Cardiac muscle cell (in vitro differentiated cells and primary cell): ENCODE measurements at regions not wholly inside any gene's neighbourhood (a gene's known extent, or its start where the extent isn't known, plus 50 kb on each side); places are given as distances from the start of the nearest gene placed in this dataset.

Source experiments
- DNase-seq, 2 donors: peaks; one replicate each; pipeline versions ENCODE4 v3.0.0 to v3.0.0-alpha.2; 2010 to 2017; ENCODE audit warnings: low read depth in 1 of 2, low spot score in 1 of 2
- H3K27ac ChIP-seq: fragments of 200-600 bp; sonication (generic); 2 replicates; pipeline ENCODE4 v1.5.1; 2016
- H3K27me3 ChIP-seq: fragments of 200-600 bp; sonication (generic); 2 replicates; pipeline ENCODE4 v1.6.0; 2016; ENCODE audit warnings: control low read depth
- H3K36me3 ChIP-seq: fragments of 200-600 bp; sonication (generic); 2 replicates; pipeline ENCODE4 v1.5.1; 2016; ENCODE audit warnings: control low read depth
- H3K4me1 ChIP-seq: fragments of 200-600 bp; sonication (generic); 2 replicates; pipeline ENCODE4 v1.8.1; 2017; ENCODE audit warnings: low read depth, mild to moderate bottlenecking, mixed run types
- H3K4me3 ChIP-seq: fragments of 200-600 bp; sonication (generic); 2 replicates; pipeline ENCODE4 v1.5.1; 2016; ENCODE audit warnings: mild to moderate bottlenecking
- H3K9me3 ChIP-seq: fragments of 200-600 bp; sonication (generic); 2 replicates; pipeline ENCODE4 v1.5.1; 2017; ENCODE audit warnings: low read depth, mild to moderate bottlenecking, control low read depth
- TF ChIP-seq, protein P1 (sequence below): IDR thresholded peaks from 2 replicates; pipeline ENCODE4 v1.5.1; 2012; ENCODE audit warnings: low read depth, mild to moderate bottlenecking, low read length

DNA sequence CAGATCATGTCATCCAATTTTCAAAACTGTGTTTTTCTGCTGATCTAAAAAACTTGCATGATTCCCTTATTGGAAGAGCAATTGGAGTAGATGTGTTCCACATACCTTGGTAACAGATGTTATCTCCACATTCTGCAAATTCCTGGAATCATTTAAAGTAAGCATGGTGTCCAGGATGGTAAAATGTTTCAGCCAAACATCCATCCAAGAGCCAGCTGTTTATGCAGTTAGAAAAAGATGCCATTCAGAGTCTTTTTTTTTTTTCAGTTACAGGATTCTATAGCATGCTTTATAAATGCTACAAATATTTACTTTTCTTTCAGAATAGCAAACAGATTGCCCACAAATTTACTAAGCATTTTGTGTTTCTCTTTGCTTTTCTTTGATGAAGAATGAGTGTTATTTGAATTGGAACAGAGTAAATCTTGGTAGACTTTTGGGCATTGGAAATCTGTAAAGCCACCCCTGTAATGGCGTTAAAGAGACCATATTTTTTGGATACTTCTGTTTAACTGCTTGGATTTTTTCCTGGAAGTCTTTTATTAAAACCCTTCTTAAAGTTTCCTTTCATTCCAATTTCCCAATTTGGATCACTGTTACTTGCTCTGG, 149.8 kb downstream of the GNAT3 start:
- Histone ChIP-seq H3K27me3 (no peaks in the 10 kb centered on the region), H3K4me1 (no peaks in the 10 kb centered on the region), H3K4me3 (no peak overlapping the region), H3K27ac (no peak overlapping the region), H3K9me3 (no peaks in the 10 kb centered on the region), H3K36me3 (no peaks in the 10 kb centered on the region)
- no peak for DNase-seq
- TF ChIP-seq, protein P1, sequence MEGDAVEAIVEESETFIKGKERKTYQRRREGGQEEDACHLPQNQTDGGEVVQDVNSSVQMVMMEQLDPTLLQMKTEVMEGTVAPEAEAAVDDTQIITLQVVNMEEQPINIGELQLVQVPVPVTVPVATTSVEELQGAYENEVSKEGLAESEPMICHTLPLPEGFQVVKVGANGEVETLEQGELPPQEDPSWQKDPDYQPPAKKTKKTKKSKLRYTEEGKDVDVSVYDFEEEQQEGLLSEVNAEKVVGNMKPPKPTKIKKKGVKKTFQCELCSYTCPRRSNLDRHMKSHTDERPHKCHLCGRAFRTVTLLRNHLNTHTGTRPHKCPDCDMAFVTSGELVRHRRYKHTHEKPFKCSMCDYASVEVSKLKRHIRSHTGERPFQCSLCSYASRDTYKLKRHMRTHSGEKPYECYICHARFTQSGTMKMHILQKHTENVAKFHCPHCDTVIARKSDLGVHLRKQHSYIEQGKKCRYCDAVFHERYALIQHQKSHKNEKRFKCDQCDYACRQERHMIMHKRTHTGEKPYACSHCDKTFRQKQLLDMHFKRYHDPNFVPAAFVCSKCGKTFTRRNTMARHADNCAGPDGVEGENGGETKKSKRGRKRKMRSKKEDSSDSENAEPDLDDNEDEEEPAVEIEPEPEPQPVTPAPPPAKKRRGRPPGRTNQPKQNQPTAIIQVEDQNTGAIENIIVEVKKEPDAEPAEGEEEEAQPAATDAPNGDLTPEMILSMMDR, result no peak

DNA sequence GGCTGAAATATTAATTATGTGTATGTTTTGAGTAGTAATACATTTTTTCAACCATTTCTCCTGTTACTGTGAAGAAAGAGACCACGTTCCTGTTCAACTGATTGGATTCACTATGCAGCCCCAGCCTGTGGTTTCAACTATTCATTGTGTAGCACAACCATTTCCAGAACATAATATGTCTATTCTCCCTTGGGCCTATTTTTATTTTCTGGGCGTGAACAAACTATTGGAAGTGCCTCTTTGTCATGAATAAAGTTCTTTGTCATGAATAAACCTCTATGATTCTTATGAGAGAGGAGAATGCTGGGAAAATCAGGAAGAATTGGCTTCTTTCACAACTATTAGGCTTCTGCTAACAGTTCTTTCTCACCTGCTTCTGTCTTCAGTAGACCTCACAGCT, 152.4 kb downstream of the GNAT3 start:
- Histone ChIP-seq H3K27me3 (no peaks in the 10 kb centered on the region), H3K27ac (no peak overlapping the region), H3K36me3 (no peaks in the 10 kb centered on the region), H3K9me3 (no peaks in the 10 kb centered on the region), H3K4me3 (no peak overlapping the region), H3K4me1 (no peaks in the 10 kb centered on the region)
- DNase-seq, result no peak
- TF ChIP-seq, protein P1, result no peak

DNA sequence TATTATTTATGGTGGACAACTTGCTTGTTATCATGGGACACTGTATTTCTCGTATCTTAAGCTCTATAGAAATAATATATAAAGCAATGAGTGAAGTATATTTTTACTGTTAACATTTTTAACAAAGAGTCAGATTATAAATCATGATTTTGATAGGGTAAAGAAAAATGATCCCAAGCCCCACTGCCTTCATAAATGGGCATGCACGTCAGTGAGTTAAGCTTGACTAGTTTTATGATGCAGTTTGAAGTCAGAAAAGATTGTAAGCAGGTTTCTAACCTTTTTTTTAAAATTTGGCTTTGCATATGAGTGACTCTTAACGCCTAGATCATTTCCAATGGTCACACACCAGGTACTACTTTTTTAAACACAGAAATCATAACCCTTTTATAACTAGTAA, 152.8 kb downstream of the GNAT3 start:
- H3K9me3 ChIP-seq, result no peaks in the 10 kb centered on the region
- no peaks in the 10 kb centered on the region for H3K27me3 ChIP-seq
- no peaks in the 10 kb centered on the region for H3K36me3 ChIP-seq
- TF ChIP-seq, protein P1, result no peak
- H3K4me1 ChIP-seq, result no peaks in the 10 kb centered on the region
- H3K4me3 ChIP-seq, result no peak overlapping the region
- DNase-seq, result no peak
- no peak overlapping the region for H3K27ac ChIP-seq

DNA sequence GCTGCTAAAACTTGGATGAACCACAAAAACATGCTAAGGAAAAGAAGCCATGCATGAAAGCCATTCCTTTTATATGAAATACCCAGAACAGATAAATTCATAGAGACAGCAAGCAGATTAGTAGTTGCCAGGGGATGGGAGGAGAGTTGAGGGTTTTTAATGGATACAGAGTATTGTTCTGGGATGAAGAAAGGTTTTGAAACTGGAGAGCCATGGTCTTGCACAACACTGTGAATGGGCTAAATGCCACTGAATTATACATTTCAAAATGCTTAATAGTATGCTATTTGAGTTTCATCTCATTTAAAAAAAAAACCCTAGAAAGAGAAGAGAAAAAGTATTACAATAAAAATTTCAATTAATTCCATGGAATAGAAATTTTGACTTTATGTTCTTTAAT, 154.3 kb downstream of the GNAT3 start:
- Histone ChIP-seq H3K4me1 (no peaks in the 10 kb centered on the region), H3K27ac (no peak overlapping the region), H3K9me3 (no peaks in the 10 kb centered on the region), H3K4me3 (no peak overlapping the region), H3K36me3 (no peaks in the 10 kb centered on the region), H3K27me3 (no peaks in the 10 kb centered on the region)
- peak in 1 of 2 donors; percentile 86 for DNase-seq
- TF ChIP-seq, protein P1, result no peak

DNA sequence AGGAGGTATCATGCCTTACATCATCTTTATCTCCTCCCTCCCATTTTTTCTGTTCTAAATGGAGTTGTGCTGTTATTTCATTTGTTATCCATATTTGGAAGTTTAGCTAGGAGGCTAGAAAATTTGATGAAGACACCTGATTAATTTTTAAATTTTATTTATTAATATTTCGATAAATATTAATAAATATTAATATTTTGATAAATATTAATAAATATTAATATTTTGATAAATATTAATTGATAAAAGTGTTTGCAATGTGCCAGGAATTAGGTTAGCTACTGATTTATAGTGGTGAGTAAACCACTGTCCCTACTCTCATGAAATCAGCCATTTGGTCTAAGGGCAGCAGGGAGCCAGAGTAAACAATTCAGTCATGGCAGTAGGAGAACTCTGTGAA, 161.4 kb downstream of the GNAT3 start:
- H3K36me3 ChIP-seq, result no peaks in the 10 kb centered on the region
- no peaks in the 10 kb centered on the region for H3K9me3 ChIP-seq
- TF ChIP-seq, protein P1, result no peak

DNA sequence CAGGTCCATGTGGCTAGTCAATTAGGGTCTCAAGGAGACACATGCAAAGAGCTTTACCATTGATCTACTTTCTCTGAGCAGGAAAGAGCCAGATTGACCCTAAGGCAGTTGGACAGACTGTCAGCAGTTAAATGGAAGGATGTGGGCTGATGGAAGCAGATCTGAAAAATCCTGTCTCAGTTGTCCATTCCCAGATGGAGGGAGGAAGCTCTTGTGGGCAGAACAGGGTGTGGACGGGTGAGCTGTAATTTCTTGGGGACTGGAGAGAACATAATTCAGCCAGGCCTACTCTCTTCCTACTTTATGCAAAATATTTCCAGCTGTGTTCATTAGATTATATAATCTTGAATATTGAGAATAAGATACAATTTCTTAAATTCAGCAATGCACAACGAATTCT, 163.6 kb downstream of the GNAT3 start:
- no peak for DNase-seq
- H3K4me1 ChIP-seq, result peaks cover 12% of the 10 kb centered on the region
- H3K36me3 ChIP-seq, result no peaks in the 10 kb centered on the region
- no peak overlapping the region for H3K27ac ChIP-seq
- H3K27me3 ChIP-seq, result no peaks in the 10 kb centered on the region
- TF ChIP-seq, protein P1, result no peak
- no peak overlapping the region for H3K4me3 ChIP-seq
- H3K9me3 ChIP-seq, result no peaks in the 10 kb centered on the region

More for the DNA sequence above, 161.4 kb downstream of the GNAT3 start:
- Histone ChIP-seq H3K4me3 (no peak overlapping the region), H3K27ac (no peak overlapping the region), H3K4me1 (peaks cover 12% of the 10 kb centered on the region), H3K27me3 (no peaks in the 10 kb centered on the region)
- DNase-seq, result no peak
